IPS-18c (cell line): ENCODE measurements at regions not wholly inside any gene's neighbourhood (a gene's known extent, or its start where the extent isn't known, plus 50 kb on each side); places are given as distances from the start of the nearest gene placed in this dataset.

ENCODE experiments used
- H3K4me3 ChIP-seq: 2 replicates; pipeline ENCODE4 v1.7.0; 2013; ENCODE audit warnings: low read depth, mild to moderate bottlenecking, low read length, moderate library complexity; ENCODE audit not compliant: insufficient read depth
- H3K9me3 ChIP-seq: one replicate; pipeline ENCODE4 v1.6.1; 2013; ENCODE audit warnings: mild to moderate bottlenecking, low read length, moderate library complexity; ENCODE audit not compliant: control insufficient read depth, insufficient read depth

- Histone ChIP-seq H3K9me3 (no peaks in the 10 kb centered on the region), H3K4me3 (no peak overlapping the region)
Measured at GRCh38 chr14:85412756-85413155, 117.2 kb upstream of the FLRT2 start.

DNA sequence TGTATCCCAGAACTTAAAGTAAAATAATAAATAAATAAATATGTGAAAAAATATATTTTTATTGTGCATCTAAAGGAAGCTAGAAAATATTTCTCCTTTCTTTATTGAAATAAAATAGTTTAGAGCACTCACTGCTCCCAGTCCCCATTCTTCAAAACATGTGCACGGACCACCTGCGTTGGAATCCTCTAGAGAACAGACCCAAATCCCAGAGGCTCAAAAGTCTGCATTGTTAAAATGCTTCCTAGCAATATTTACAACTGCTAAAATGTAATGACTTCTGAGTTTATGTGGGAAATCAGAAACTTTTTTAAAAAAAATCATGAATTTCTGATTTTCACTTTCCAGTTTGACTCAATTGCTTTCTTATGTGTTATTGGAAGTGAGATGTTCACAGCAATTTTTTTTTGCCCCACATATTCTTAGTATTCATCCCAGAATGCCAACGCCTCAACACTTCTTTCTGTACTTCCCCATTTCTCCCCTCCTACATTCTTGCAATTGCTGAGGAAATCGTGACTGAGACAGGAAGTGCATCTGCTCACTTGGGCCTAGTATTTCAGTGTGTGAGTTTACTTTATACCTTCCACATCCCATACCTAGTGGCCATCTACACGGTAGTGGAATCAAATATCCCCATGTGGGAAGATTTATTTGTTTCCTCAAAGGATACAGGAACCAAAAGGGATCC lies 116.0 kb upstream of the FLRT2 start:
- no peaks in the 10 kb centered on the region for H3K9me3 ChIP-seq

DNA sequence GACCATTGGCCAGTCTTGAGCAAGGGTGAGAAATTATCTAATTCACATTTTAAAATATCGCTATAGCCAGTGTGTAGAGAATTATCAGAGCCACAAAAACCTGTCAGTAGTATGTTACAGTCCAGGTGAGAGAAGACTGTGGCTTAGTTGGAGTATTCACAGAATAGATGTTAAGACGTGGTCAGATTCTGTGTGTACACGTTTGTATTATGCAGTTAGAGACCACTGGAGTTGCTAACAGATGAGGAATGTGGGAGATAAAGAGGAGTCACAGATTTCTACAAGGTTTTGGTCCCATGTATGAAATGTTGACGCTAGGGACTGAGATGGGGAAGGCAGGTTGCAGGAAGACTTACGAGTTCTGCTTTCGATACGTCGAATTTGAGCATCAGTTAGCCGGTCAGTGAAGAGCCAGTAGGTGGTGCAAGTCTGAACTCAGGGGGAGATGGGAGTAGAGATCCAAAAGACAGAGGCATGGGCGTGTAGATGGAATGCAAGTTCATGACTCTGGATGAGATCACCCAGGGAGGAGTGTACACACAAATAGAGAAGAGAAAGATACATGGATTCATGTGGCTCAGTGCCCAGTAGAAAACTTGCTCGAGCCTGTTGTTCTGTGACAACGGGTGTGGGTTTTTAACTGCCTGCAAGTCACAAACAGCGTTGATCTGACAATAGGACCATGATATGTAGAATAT lies 114.8 kb upstream of the FLRT2 start:
- Histone ChIP-seq H3K9me3 (no peaks in the 10 kb centered on the region), H3K4me3 (no peak overlapping the region)

More for the DNA sequence above, 116.0 kb upstream of the FLRT2 start:
- H3K4me3 ChIP-seq, result no peak overlapping the region

- no peak overlapping the region for H3K4me3 ChIP-seq
- H3K9me3 ChIP-seq, result no peaks in the 10 kb centered on the region
Measured at GRCh38 chr14:85416771-85417170, 113.2 kb upstream of the FLRT2 start.

GRCh38 chr14:85417396-85417795 lies 112.5 kb upstream of the FLRT2 start:
- H3K9me3 ChIP-seq, result no peaks in the 10 kb centered on the region
- no peak overlapping the region for H3K4me3 ChIP-seq

GRCh38 chr14:85418721-85419120 lies 111.2 kb upstream of the FLRT2 start:
- no peak overlapping the region for H3K4me3 ChIP-seq
- H3K9me3 ChIP-seq, result no peaks in the 10 kb centered on the region

GRCh38 chr14:85420278-85420677 lies 109.7 kb upstream of the FLRT2 start:
- Histone ChIP-seq H3K9me3 (no peaks in the 10 kb centered on the region), H3K4me3 (no peak overlapping the region)

DNA sequence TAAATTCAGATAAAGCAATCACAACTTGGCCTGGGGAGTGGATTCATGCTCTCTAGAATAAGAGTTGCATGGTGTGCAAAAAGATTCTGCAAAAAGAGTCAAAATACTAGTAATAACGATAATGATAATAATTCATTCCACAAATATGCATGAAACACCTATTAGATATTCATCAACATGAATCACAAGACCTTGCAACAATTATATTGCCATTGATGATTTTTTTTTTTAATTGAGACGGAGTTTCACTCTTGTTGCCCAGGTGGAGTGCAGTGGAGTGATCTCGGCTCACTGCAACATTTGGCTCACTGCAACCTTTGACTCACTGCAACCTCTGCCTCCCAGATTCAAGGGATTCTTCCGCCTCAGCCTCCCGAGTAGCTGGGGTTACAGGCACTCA lies 109.2 kb upstream of the FLRT2 start:
- no peak overlapping the region for H3K4me3 ChIP-seq
- no peaks in the 10 kb centered on the region for H3K9me3 ChIP-seq

- no peaks in the 10 kb centered on the region for H3K9me3 ChIP-seq
- no peak overlapping the region for H3K4me3 ChIP-seq
Measured at GRCh38 chr14:85421186-85421877, 108.6 kb upstream of the FLRT2 start.

GRCh38 chr14:85423889-85424288 lies 106.1 kb upstream of the FLRT2 start:
- Histone ChIP-seq H3K9me3 (no peaks in the 10 kb centered on the region), H3K4me3 (no peak overlapping the region)

DNA sequence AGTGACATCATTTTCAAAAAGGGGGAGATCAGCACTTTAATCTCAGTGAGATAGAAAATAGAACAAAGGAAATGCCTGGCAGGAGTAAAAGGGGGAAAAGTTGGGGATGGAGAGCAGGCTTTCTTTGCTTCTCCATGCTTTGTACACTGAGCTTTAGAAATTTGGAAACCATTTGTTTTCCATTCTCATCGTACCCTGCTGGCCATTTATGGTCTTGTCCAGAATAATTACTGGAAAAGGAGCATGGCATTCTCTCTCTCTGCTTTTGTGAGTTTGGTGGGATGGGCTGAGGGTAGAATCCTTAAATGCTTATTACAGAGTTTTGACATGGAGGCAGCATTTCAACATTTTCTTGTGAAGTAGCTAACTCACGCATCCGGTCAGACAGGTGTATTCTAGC lies 104.4 kb upstream of the FLRT2 start:
- Histone ChIP-seq H3K4me3 (no peak overlapping the region), H3K9me3 (no peaks in the 10 kb centered on the region)

GRCh38 chr14:85426068-85426935 lies 103.6 kb upstream of the FLRT2 start:
- H3K9me3 ChIP-seq, result no peaks in the 10 kb centered on the region
- no peak overlapping the region for H3K4me3 ChIP-seq

DNA sequence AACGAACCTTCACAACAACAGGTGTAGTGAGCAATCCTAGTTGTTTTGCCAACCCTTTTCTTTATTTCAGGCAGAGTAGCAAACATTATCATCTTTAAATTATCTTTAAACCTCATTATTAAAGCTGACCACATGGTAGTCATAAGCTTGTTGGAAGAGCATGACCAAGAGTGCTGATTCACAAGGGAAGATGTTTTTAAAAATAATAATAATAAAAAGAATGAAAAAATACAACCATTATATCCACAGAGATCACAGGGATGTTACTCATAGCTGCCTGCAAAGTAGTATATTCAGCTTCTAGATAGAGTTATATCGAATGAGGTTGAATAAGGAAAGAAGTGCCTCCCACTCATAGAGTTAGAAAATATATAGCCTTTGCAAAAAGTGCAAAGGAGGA lies 101.0 kb upstream of the FLRT2 start:
- H3K4me3 ChIP-seq, result no peak overlapping the region
- no peaks in the 10 kb centered on the region for H3K9me3 ChIP-seq

DNA sequence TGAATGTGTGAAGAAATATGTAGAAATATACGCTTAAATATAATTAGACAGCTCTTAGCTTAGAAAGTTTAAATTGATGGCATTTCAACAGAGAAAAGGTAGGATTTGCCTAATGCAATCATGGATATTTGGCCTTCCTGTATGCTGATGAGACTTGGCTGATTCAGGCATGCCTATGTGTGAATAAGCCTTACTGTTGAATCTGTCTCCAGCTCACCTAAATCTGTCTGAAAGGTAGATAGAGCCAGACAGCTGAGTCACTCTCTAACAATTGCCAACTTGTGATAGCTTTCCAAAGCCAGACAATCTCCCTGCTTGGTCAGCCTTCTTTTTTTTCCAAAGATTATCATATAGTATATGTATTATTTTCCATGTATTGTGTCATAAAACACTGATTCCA lies 92.8 kb upstream of the FLRT2 start:
- H3K9me3 ChIP-seq, result no peaks in the 10 kb centered on the region

GRCh38 chr14:85438001-85438400 lies 91.9 kb upstream of the FLRT2 start:
- no peak overlapping the region for H3K4me3 ChIP-seq
- no peaks in the 10 kb centered on the region for H3K9me3 ChIP-seq

More for the DNA sequence above, 92.8 kb upstream of the FLRT2 start:
- H3K4me3 ChIP-seq, result no peak overlapping the region

DNA sequence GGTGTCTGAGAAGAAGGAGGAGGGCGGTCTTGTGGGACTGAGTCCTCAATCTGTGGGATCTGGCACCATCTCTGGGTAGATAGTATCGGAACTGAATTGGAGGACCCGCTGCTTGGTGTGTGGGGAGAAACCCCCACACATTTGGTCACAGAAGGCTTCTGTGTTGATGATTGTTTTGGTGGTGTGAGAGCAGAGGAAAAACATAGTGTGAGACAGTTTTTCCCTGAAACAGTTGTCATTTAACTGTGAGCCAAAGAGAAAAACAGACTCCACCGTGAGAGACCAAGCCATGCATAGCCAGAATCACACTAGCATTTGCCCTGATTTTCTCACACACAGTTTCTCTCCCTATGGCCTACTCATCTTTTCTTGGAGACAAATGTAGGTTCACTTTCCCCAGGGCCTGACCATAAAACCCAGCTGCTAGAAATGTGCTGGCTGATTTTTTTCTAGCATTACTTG lies 91.4 kb upstream of the FLRT2 start:
- H3K4me3 ChIP-seq, result no peak overlapping the region
- no peaks in the 10 kb centered on the region for H3K9me3 ChIP-seq

- Histone ChIP-seq H3K9me3 (no peaks in the 10 kb centered on the region), H3K4me3 (no peak overlapping the region)
Measured at GRCh38 chr14:85439696-85440328, 90.1 kb upstream of the FLRT2 start.
